ENCODE measurements at regions not wholly inside any gene's neighbourhood (a gene's known extent, or its start where the extent isn't known, plus 50 kb on each side); places are given as distances from the start of the nearest gene placed in this dataset.

DNA sequence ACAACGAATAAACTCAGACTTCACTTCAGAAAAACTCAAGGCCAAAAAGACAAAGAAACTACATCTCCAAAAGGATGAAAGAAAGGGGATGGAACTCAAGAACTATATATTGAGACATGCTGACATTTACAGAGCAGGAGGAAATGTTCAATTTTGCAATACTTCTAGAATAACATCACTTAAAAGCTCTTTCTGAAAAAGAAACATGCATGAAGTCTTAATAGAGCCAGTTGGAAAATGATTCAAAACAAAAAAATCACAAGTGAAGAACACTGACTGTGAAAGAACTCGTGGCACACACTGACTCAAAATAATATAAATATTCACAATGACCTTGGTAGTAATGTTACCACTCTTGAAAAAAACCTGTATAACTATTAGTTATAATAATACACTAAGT lies 267.8 kb upstream of the NREP start:
- intact Hi-C loops (cut with DNase I) = no loop called here
- DNase-seq (no peak), ATAC-seq (no peak)
- Histone ChIP-seq H3K9me3 (no peaks in the 10 kb centered on the region), H3K27me3 (ENCODE audit: insufficient read depth in 3 of 3, low read length in 2 of 3) (no peaks in the 10 kb centered on the region), H3K4me3 (no peak overlapping the region), H3K4me1 (no peaks in the 10 kb centered on the region), H3K27ac (no peak overlapping the region), H3K36me3 (ENCODE audit: insufficient read depth in 1 of 2, low read depth in 1 of 2) (no peaks in the 10 kb centered on the region)
- WGBS, 3 donors = 30 to 58% (median 42%) methylated on average over 2 of the region's 2 CpGs
- TF ChIP-seq, protein P1, sequence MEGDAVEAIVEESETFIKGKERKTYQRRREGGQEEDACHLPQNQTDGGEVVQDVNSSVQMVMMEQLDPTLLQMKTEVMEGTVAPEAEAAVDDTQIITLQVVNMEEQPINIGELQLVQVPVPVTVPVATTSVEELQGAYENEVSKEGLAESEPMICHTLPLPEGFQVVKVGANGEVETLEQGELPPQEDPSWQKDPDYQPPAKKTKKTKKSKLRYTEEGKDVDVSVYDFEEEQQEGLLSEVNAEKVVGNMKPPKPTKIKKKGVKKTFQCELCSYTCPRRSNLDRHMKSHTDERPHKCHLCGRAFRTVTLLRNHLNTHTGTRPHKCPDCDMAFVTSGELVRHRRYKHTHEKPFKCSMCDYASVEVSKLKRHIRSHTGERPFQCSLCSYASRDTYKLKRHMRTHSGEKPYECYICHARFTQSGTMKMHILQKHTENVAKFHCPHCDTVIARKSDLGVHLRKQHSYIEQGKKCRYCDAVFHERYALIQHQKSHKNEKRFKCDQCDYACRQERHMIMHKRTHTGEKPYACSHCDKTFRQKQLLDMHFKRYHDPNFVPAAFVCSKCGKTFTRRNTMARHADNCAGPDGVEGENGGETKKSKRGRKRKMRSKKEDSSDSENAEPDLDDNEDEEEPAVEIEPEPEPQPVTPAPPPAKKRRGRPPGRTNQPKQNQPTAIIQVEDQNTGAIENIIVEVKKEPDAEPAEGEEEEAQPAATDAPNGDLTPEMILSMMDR (IDR thresholded peaks at IDR 0.05) = no peak

DNA sequence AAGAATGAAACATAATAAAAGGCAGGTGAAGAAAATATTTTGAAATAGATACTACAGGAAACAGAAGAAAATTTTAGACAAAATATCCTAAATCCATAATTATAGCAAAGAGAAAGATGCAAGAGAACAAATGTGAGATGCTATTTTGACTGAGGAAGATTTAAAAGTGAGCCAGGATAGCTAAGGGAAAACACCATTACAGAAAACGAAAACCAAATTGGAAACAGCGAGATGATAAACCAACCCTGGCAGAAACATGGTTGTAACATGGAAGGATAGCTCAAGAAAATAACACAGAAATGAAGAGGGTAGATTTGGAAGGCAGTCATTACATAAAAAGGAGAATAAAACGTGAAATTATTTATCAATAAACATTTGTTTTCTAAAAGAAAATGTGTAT lies 267.2 kb upstream of the NREP start:
- no peaks in the 10 kb centered on the region for H3K27me3 ChIP-seq (ENCODE audit: insufficient read depth in 3 of 3, low read length in 2 of 3)
- H3K4me1 ChIP-seq = no peaks in the 10 kb centered on the region
- 65 to 77% (median 75%) methylated on average over 3 of the region's 3 CpGs for WGBS, 3 donors
- no peaks in the 10 kb centered on the region for H3K9me3 ChIP-seq
- H3K36me3 ChIP-seq (ENCODE audit: insufficient read depth in 1 of 2, low read depth in 1 of 2) = no peaks in the 10 kb centered on the region
- no peak overlapping the region for H3K27ac ChIP-seq
- intact Hi-C loops (cut with DNase I) = no loop called here
- DNase-seq = no peak
- TF ChIP-seq, protein P1 (IDR thresholded peaks at IDR 0.05) = no peak
- no peak for ATAC-seq
- H3K4me3 ChIP-seq = no peak overlapping the region

DNA sequence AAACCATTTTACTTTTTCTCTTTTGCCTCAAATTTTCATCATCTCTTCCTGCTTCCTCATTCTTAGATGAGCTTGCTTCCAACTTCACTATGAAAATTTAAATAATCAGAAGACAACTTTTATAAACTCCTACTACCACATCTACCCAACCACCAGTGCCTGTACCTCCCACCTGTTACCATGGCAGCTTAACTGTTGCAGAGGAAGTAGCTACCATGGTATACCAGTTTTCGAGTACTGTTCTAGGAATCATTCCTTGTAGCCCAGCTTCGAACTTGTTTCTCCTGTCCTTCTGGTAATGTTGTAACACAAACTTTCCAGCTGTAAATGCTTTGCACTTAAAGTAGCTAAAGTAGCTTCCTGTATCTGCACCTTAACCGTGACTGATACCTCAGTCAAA lies 266.8 kb upstream of the NREP start:
- DNase-seq (no peak), ATAC-seq (no peak)
- TF ChIP-seq, protein P1 (IDR thresholded peaks at IDR 0.05) = no peak
- no peaks in the 10 kb centered on the region for H3K27me3 ChIP-seq (ENCODE audit: insufficient read depth in 3 of 3, low read length in 2 of 3)
- H3K36me3 ChIP-seq (ENCODE audit: insufficient read depth in 1 of 2, low read depth in 1 of 2) = no peaks in the 10 kb centered on the region
- WGBS, 3 donors = 90 to 93% (median 91%) methylated on average over 3 of the region's 3 CpGs
- H3K4me1 ChIP-seq = no peaks in the 10 kb centered on the region
- no peak overlapping the region for H3K27ac ChIP-seq
- intact Hi-C loops (cut with DNase I) = no loop called here
- no peak overlapping the region for H3K4me3 ChIP-seq
- H3K9me3 ChIP-seq = no peaks in the 10 kb centered on the region

DNA sequence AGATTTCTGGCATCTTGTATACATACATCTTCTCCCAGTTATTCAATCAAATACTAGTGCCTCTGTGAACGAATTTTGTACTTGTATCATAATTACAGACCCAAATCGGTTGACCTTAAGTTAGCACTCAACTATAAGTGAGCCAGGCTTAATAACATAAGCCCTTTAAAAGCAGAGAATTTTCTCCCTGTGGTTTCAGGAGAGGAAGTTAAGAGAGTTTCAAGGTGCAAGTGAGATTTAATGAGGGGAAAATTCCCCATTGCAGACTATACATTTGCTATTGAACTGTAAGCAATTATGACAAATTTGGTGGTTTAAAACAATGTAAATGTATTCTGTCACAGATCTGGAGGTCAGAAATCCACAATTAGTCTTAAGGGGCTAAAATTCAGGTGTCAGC lies 261.9 kb upstream of the NREP start:
- Histone ChIP-seq H3K9me3 (no peaks in the 10 kb centered on the region), H3K27me3 (ENCODE audit: insufficient read depth in 3 of 3, low read length in 2 of 3) (no peaks in the 10 kb centered on the region), H3K4me3 (no peak overlapping the region), H3K36me3 (ENCODE audit: insufficient read depth in 1 of 2, low read depth in 1 of 2) (no peaks in the 10 kb centered on the region), H3K27ac (no peak overlapping the region), H3K4me1 (no peaks in the 10 kb centered on the region)
- no peak for ATAC-seq
- TF ChIP-seq, protein P1 (IDR thresholded peaks at IDR 0.05) = no peak
- intact Hi-C loops (cut with DNase I) = no loop called here
- WGBS, 3 donors = 67 to 90% (median 90%) methylated on average over 2 of the region's 2 CpGs
- no peak for DNase-seq

DNA sequence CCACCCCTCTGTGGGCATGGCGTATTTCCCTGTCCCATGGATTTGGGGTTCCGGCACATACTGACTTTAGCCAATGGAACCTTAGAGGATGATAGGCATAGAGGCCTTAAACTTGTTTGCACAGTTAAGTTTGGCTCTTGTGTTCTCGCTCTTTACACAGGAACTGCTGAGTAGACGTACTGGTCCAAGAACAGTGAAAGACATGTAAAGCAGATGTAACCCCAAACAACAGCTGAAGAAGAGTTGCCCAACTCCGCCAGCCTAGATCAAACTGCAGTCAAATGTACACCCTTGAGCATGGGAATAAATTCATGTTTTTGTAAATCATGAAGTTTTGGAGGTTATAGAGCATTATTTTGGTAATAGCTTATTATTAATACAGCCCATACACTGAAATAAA lies 260.0 kb upstream of the NREP start:
- Histone ChIP-seq H3K4me3 (no peak overlapping the region), H3K36me3 (ENCODE audit: insufficient read depth in 1 of 2, low read depth in 1 of 2) (no peaks in the 10 kb centered on the region), H3K27me3 (ENCODE audit: insufficient read depth in 3 of 3, low read length in 2 of 3) (no peaks in the 10 kb centered on the region), H3K27ac (no peak overlapping the region), H3K9me3 (no peaks in the 10 kb centered on the region), H3K4me1 (no peaks in the 10 kb centered on the region)
- no peak for DNase-seq
- no peak for ATAC-seq
- TF ChIP-seq, protein P1 (IDR thresholded peaks at IDR 0.05) = no peak
- intact Hi-C loops (cut with DNase I) = no loop called here
- 57 to 81% (median 68%) methylated on average over 5 of the region's 5 CpGs for WGBS, 3 donors
